Stimulated activated CD8-positive, alpha-beta memory T cell treated with anti-CD3 and anti-CD28 coated beads, Interleukin-15, amount 100 ng/mL, for 4 hours (primary cell): ENCODE measurements at regions not wholly inside any gene's neighbourhood (a gene's known extent, or its start where the extent isn't known, plus 50 kb on each side); places are given as distances from the start of the nearest gene placed in this dataset.
"Not testable (repeated sequence)": the region's sequence is repeated elsewhere in the genome, so short reads cannot be mapped to it uniquely, and the experiment has no call there.

Experiments used
- DNase-seq, 2 donors: peaks; one replicate each; pipeline ENCODE4 v3.0.0-alpha.2; 2020; ENCODE audit warnings: low read depth in 2 of 2

- no peak for DNase-seq
These were observed 702.7 kb downstream of the MAFB start for GRCh38 chr20:39986173-39986904.

- no peak for DNase-seq
These were observed 703.7 kb downstream of the MAFB start for GRCh38 chr20:39985271-39985827.

GRCh38 chr20:39983655-39984054, 705.4 kb downstream of the MAFB start:
- DNase-seq, result no peak

- DNase-seq, result no peak
These were observed 705.9 kb downstream of the MAFB start for GRCh38 chr20:39983183-39983582.

GRCh38 chr20:39974966-39975501, 714.0 kb downstream of the MAFB start:
- DNase-seq, result no peak

- DNase-seq, result no peak
These were observed 720.5 kb downstream of the MAFB start for GRCh38 chr20:39968495-39968894.

- DNase-seq, result no peak
These were observed 721.2 kb downstream of the MAFB start for GRCh38 chr20:39967806-39968205.

- no peak for DNase-seq
These were observed 727.3 kb downstream of the MAFB start for GRCh38 chr20:39961637-39962244.

GRCh38 chr20:39960522-39961428, 728.3 kb downstream of the MAFB start:
- DNase-seq, result no peak

- not testable (repeated sequence) for DNase-seq
These were observed 731.1 kb downstream of the MAFB start for GRCh38 chr20:39957911-39958310.

GRCh38 chr20:39954621-39955020, 734.4 kb downstream of the MAFB start:
- DNase-seq, result no peak

GRCh38 chr20:39946931-39947330, 742.1 kb downstream of the MAFB start:
- DNase-seq, result no peak

- no peak for DNase-seq
These were observed 742.8 kb downstream of the MAFB start for GRCh38 chr20:39946053-39946810.

GRCh38 chr20:39944861-39945260, 744.2 kb downstream of the MAFB start:
- DNase-seq, result no peak

GRCh38 chr20:39943336-39943735, 745.7 kb downstream of the MAFB start:
- no peak for DNase-seq

- no peak for DNase-seq
These were observed 747.8 kb downstream of the MAFB start for GRCh38 chr20:39941245-39941644.

- no peak for DNase-seq
These were observed 749.7 kb downstream of the MAFB start for GRCh38 chr20:39939241-39939865.

- DNase-seq, result no peak
These were observed 752.6 kb downstream of the MAFB start for GRCh38 chr20:39936401-39936800.

GRCh38 chr20:39935901-39936300, 753.1 kb downstream of the MAFB start:
- no peak for DNase-seq

- no peak for DNase-seq
These were observed 772.7 kb downstream of the MAFB start for GRCh38 chr20:39916236-39916765.
